Muscle of leg (tissue), 3 donors: ENCODE measurements at regions not wholly inside any gene's neighbourhood (a gene's known extent, or its start where the extent isn't known, plus 50 kb on each side); places are given as distances from the start of the nearest gene placed in this dataset.

Experiments used
- DNase-seq: peaks from one replicate; pipeline ENCODE4 v3.0.0; 2013
- H3K27ac ChIP-seq: one replicate; pipeline ENCODE4 v1.5.1; 2013; ENCODE audit warnings: mild to moderate bottlenecking, low read length, control low read depth
- H3K27me3 ChIP-seq: one replicate; pipeline ENCODE4 v1.6.1; 2013; ENCODE audit warnings: low read length; ENCODE audit not compliant: control insufficient read depth, insufficient read depth
- H3K36me3 ChIP-seq: one replicate; pipeline ENCODE4 v1.6.1; 2013; ENCODE audit warnings: low read length; ENCODE audit not compliant: control insufficient read depth, insufficient read depth
- H3K4me1 ChIP-seq: one replicate; pipeline ENCODE4 v1.6.1; 2013; ENCODE audit warnings: low read length; ENCODE audit not compliant: control insufficient read depth, insufficient read depth
- H3K4me3 ChIP-seq: one replicate; pipeline ENCODE4 v1.5.1; 2013; ENCODE audit warnings: low read length, control low read depth
- H3K9me3 ChIP-seq: replicated peaks from 2 replicates; pipeline ENCODE4 v1.6.1; 2013; ENCODE audit warnings: low read depth, low read length; ENCODE audit not compliant: control insufficient read depth
- WGBS: methylation state at CpG from one replicate; pipeline ENCODE4 v1.1.5; 2013; ENCODE audit warnings: missing lambda C conversion rate; ENCODE audit not compliant: insufficient coverage; 5-methylcytosine and 5-hydroxymethylcytosine counted together

DNA sequence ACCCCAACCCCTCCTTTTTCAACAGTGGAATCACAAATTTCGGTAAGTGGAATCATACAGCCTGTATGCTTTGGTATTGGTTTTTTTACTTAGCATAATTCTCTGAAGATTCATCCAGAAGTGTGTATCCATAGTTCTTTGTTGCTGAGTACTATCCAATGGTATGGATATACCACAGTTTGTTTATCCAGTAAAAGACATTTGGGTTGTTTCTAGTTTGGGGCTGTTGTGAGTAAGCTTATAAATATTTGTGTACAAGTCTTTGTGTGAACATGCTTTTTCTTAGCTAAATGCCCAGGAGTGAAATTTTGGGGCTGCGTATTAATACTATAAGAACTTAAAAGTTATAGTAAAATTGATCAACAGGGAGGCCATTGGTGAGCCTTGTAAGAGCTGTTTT, 57.5 kb upstream of the GC start:
- no peak overlapping the region for H3K27ac ChIP-seq
- no peaks in the 10 kb centered on the region for H3K36me3 ChIP-seq
- no peaks in the 10 kb centered on the region for H3K27me3 ChIP-seq
- H3K4me3 ChIP-seq = no peak overlapping the region
- no peaks in the 10 kb centered on the region for H3K4me1 ChIP-seq
- no peak for DNase-seq
- H3K9me3 ChIP-seq = no peaks in the 10 kb centered on the region
- no CpG with 5 or more reads among the region's 2 CpGs for WGBS

DNA sequence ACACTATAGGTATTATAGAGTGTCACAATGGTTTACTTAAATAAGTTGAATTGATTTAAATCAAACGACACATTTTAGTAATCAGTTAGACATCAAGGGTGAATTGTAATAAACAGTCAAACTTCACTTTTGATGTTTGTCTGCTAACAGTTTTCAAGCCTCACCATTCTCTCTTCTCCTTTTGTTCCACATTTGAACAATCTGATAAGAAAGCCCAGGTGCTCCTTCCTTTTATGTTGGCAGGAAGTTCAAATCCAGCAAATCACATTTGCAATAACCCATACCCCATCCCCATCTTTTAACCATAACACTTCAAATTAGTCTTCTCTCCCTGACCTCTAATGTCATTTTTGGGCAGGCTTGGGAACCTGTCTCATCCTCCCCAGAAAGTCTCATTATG, 63.4 kb upstream of the GC start:
- Histone ChIP-seq H3K4me1 (no peaks in the 10 kb centered on the region), H3K27me3 (no peaks in the 10 kb centered on the region), H3K27ac (no peak overlapping the region), H3K4me3 (no peak overlapping the region), H3K36me3 (no peaks in the 10 kb centered on the region), H3K9me3 (no peaks in the 10 kb centered on the region)
- DNase-seq = no peak
- no CpG with 5 or more reads among the region's 1 CpG for WGBS

DNA sequence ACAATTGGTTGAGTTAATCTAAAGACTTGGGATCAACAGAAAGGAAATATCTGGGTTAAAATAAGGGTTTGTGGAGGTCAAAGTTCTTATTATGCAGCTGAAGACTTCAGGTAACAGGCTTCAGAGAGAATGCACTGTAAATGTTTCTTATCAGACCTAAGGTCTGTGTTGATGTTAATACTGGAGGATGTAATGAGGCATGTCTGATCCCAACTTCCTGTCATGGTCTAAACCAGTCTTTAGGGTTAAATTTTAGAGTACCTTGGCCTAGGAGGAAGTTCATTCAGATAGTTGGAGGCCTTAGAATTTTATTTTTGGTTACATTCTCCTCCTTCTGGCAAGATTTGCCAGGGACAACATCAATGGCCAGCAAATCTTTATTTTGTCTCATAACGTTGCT, 72.1 kb upstream of the GC start:
- Histone ChIP-seq H3K27me3 (no peaks in the 10 kb centered on the region), H3K36me3 (no peaks in the 10 kb centered on the region), H3K4me3 (no peak overlapping the region), H3K27ac (no peak overlapping the region), H3K4me1 (no peaks in the 10 kb centered on the region), H3K9me3 (peaks cover 2% of the 10 kb centered on the region)
- WGBS = no CpG with 5 or more reads among the region's 1 CpG
- DNase-seq = no peak

DNA sequence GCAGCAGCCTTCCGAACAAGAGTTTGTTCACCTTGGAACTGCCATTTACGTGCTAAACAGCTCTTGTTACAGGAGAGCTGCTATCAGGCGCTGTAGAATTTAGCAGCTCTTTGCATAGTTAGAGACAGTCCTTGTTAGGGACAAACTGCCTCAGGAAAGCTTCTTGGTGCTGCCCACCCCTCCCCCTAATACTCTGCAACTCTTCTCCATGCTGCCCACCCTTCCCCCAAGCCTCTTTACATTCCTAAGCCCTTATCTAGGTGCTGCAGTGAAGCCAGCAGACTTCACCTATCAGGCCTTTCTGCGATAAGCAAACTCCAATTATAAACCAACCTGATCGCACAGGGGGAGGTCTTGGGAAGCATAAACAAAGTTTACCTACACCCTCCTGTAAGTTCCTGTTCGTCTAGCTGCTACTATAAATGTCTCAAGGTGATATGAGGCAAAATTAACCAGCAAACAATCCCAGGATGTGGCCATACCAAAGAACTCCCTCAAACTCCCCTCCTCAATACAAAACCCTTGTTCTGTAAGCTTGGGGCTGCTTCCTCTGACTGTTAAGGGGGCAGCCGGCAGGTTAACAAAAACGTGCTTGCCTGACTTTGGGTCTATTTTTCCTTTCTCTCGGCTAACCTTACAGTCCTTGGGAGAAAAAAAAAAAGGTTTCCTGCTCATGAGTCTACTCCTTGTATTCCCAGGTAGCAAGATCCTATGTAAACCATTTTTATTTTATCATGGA, 74.0 kb upstream of the GC start:
- Histone ChIP-seq H3K4me3 (no peak overlapping the region), H3K27ac (no peak overlapping the region), H3K36me3 (no peaks in the 10 kb centered on the region), H3K27me3 (no peaks in the 10 kb centered on the region), H3K4me1 (no peaks in the 10 kb centered on the region), H3K9me3 (peaks cover 2% of the 10 kb centered on the region)
- 40% methylated on average over 2 of the region's 9 CpGs for WGBS
- DNase-seq = no peak

DNA sequence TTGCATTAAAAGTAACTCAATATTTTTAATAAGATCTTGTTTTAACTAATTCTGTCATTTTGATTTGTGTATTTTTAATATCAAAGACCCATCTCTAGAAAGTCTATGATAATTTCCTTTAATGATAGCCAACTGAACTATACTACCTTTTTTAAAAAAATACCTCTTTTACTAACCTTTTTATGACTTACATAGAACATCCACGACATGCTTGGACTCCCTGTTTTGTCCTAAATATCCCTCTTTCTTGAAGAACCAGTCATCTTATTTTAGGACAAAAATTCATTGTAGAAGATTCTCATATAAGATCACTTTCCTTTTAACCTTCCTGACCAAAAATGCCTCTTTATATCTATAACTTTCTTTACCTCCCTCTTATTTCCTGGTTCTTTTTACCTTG, 76.8 kb upstream of the GC start:
- H3K27ac ChIP-seq = no peak overlapping the region
- H3K27me3 ChIP-seq = no peaks in the 10 kb centered on the region
- no peak for DNase-seq
- H3K4me3 ChIP-seq = no peak overlapping the region
- H3K36me3 ChIP-seq = no peaks in the 10 kb centered on the region
- H3K4me1 ChIP-seq = no peaks in the 10 kb centered on the region
- H3K9me3 ChIP-seq = peaks cover 11% of the 10 kb centered on the region
- 60% methylated on average over 1 of the region's 1 CpG for WGBS

DNA sequence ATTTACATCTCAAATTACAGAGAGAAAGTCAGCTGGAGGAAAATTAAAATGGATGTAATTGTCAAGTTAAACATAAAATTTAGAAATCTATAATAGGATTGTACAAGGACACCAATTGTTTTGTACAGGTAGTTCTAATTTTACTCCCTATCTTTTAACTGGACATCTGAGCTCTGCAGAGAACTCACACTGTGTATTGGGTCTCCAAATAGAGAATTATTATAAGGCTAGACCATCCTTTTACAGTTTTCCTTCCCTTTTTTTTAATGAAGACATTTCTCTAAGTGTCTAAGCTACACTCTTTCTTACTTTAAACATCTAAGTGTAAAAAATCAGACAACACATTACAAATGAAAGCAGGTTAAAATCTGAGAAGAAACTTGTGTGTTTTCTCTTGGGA, 78.4 kb upstream of the GC start:
- Histone ChIP-seq H3K4me3 (no peak overlapping the region), H3K9me3 (peaks cover 11% of the 10 kb centered on the region)

DNA sequence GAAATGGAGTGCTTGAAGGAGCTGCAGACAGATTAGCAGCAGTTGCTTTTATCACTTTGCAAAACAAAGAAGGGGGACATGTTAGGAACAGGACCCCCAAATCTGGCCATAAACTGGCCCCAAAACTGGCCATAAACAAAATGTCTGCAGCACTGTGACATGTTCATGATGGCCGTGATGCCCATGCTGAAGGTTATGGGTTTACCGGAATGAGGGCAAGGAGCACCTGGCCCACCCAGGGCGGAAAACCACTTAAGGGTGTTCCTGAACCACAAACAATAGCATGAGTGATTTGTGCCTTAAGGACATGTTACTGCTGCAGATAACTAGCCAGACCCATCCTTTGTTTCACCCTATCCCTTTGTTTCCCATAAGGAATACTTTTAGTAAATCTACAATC, 79.6 kb upstream of the GC start:
- Histone ChIP-seq H3K27me3 (no peaks in the 10 kb centered on the region), H3K27ac (no peak overlapping the region), H3K9me3 (peaks cover 11% of the 10 kb centered on the region), H3K4me1 (no peaks in the 10 kb centered on the region), H3K36me3 (no peaks in the 10 kb centered on the region), H3K4me3 (no peak overlapping the region)
- 100% methylated on average over 2 of the region's 3 CpGs for WGBS
- DNase-seq = no peak

More for the DNA sequence above, 78.4 kb upstream of the GC start:
- Histone ChIP-seq H3K4me1 (no peaks in the 10 kb centered on the region), H3K27ac (no peak overlapping the region), H3K36me3 (no peaks in the 10 kb centered on the region), H3K27me3 (no peaks in the 10 kb centered on the region)
- DNase-seq = no peak

DNA sequence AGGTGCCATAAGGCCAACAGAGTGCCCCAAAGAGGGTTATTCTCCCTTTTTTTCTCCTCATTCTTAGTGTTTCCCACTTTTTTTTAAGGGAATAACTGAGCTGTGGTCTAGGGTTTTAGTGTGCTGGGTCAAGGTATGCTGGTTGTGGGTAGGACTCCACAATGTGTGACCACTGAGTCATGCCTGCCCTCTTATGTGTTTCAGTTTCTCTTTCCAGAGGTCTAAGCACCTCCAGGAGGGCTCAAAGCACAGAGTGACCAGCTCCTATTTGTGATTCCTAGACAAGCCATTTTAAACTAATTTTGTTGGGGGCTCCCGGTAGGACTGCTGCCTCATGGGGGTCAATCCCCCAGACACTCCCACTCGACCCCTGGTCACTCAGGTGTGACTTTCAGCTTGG, 80.5 kb upstream of the GC start:
- Histone ChIP-seq H3K4me1 (no peaks in the 10 kb centered on the region), H3K27me3 (no peaks in the 10 kb centered on the region), H3K36me3 (no peaks in the 10 kb centered on the region), H3K27ac (no peak overlapping the region), H3K9me3 (peaks cover 11% of the 10 kb centered on the region), H3K4me3 (no peak overlapping the region)
- no peak for DNase-seq
- WGBS = 70% methylated on average over 2 of the region's 2 CpGs

DNA sequence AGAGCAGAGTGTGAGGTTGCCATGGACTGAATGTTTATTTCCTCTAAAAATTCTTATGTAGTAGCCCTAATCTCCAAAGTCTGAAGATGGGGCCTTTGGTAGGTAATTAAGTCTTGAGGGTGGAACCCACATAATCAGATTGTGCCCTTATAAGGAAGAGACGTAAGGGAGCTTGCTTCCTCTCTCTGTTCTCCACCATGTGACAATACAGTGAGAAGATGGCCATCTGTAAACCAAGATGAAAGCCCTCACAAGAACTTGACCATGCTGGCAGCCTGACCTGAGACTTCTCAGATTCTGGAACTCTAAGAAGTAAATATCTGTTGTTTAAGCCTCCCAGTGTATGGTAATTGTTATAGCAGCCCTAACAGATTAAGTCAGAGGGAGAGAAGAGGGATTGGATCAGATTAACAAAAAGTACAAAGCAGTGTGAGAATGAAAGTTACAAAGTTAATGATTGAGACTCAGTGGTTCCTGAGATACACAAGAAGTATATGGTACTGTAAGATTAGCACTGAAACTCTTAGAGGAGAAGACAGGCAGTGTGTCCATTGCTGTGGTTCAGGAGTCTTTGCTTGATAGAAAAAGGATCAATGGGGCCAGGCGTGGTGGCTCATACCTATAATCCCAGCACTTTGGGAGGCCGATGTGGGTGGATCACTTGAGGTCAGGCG, 82.5 kb upstream of the GC start:
- no peak for DNase-seq
- H3K4me3 ChIP-seq = no peak overlapping the region
- no peaks in the 10 kb centered on the region for H3K27me3 ChIP-seq
- H3K4me1 ChIP-seq = no peaks in the 10 kb centered on the region
- WGBS = 83% methylated on average over 1 of the region's 4 CpGs
- H3K27ac ChIP-seq = no peak overlapping the region
- peaks cover 10% of the 10 kb centered on the region for H3K9me3 ChIP-seq
- no peaks in the 10 kb centered on the region for H3K36me3 ChIP-seq

DNA sequence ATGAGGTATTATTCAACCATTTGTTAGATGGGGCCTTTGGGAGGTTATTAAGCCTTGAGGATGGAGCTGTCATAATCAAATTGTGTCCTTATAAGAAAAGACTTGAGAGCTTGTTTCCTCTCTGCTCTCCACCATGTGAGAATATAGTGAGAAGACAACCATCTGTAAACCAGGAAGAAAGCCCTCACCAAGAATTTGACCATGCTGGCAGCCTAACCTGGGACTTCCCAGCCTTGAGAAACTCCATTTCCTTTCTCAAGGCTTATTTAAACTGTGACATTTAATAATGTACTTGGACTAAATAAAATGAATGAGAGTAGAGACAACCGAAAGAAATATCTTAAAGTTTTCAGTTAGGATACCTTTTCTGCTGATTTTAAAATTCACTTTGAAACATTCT, 83.7 kb upstream of the GC start:
- no peaks in the 10 kb centered on the region for H3K4me1 ChIP-seq
- no peak for DNase-seq
- H3K27me3 ChIP-seq = no peaks in the 10 kb centered on the region
- no peak overlapping the region for H3K4me3 ChIP-seq
- H3K9me3 ChIP-seq = peaks cover 10% of the 10 kb centered on the region
- no peak overlapping the region for H3K27ac ChIP-seq
- H3K36me3 ChIP-seq = no peaks in the 10 kb centered on the region
- WGBS = no CpG with 5 or more reads among the region's 1 CpG
